Activated CD4-positive, alpha-beta memory T cell treated with anti-CD3 and anti-CD28 coated beads, Interleukin-2, amount 10 ng/mL, durations not matched to agents 7 days and 5 days (primary cell): ENCODE measurements at regions not wholly inside any gene's neighbourhood (a gene's known extent, or its start where the extent isn't known, plus 50 kb on each side); places are given as distances from the start of the nearest gene placed in this dataset.
A peak's percentile ranks its signal among the peaks of the same experiment; 100 is the strongest.

ENCODE experiments used
- CTCF ChIA-PET: fragments of 350-600 bp; sonication (Branson Sonifier 250); formaldehyde crosslinking; loops from one replicate; lab custom pipeline; 2021; ENCODE audit warnings: antibody characterized with exemption, inconsistent platforms; lab: Charles Lee
- POLR2A ChIA-PET: fragments of 350-600 bp; sonication (Branson Sonifier 250); formaldehyde crosslinking; loops from one replicate; lab custom pipeline; 2021; ENCODE audit warnings: antibody characterized with exemption; lab: Charles Lee
- DNase-seq: peaks from one replicate; pipeline ENCODE4 v3.0.0-alpha.2; 2020
- H3K27ac Mint-ChIP-seq: one replicate; pipeline ENCODE4 v1.8.0; 2021; ENCODE audit warnings: mild to moderate bottlenecking, mixed read lengths
- H3K27me3 Mint-ChIP-seq: one replicate; pipeline ENCODE4 v1.8.0; 2021; ENCODE audit warnings: mixed read lengths
- H3K36me3 Mint-ChIP-seq: one replicate; pipeline ENCODE4 v1.8.0; 2021; ENCODE audit warnings: low read depth, mixed read lengths
- H3K4me1 Mint-ChIP-seq: one replicate; pipeline ENCODE4 v1.8.0; 2021; ENCODE audit warnings: mixed read lengths
- H3K4me3 Mint-ChIP-seq: one replicate; pipeline ENCODE4 v1.8.0; 2021; ENCODE audit warnings: mild to moderate bottlenecking, mixed read lengths
- H3K9me3 Mint-ChIP-seq: one replicate; pipeline ENCODE4 v1.8.0; 2021; ENCODE audit warnings: mixed read lengths

DNA sequence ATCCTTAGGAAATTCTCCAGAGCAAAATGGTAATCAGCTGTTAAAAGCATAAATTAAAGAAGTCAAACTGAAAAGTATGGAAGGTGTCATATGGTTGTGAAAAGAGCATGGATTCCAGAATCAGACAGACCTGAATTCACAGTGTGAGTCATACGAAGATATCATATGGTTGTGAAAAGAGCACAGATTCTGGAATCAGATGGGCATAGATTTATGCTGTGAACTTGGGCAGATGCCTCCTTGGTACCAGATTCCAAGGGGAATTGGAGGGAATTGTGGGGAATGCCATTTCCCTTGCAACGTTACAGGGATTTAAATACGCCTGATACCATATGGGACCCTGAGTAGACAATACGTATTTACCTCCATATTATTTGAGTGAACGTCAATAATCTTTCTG, 183.7 kb downstream of the GALC start:
- DNase-seq: no peak
- POLR2A ChIA-PET: no interaction called here
- Mint-ChIP-seq H3K4me1 (no peaks in the 10 kb centered on the region), H3K27ac (no peak overlapping the region), H3K4me3 (no peak overlapping the region), H3K9me3 (no peaks in the 10 kb centered on the region), H3K36me3 (no peaks in the 10 kb centered on the region), H3K27me3 (no peaks in the 10 kb centered on the region)
- CTCF ChIA-PET: no interaction called here

DNA sequence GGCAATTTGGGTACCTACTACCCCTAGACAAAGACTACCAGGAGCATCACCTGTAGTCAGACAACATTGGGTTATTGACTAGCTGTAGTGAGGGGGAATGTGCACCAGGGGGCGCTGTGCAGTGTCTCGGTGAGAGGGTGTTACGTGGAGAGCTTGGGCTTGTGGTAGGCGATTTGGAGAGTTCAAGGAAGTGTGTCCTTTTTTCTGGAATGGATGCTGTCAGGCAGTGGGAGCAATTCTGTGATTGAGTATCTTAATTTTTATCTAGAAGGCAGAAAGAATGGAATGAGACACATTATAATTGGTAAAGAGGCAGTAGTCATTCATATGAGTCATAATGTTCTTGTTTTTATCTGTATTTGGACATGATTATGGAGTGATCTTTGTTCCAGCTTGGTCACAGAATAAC, 187.7 kb downstream of the GALC start:
- CTCF ChIA-PET: interaction anchor here (0.7 to 2.4 kb wide), 23 partner anchors 9 to 404 kb away, joined by 3 to 17 read pairs (median 4); no protein-coding TSS in a partner anchor
- Mint-ChIP-seq H3K27ac (no peak overlapping the region), H3K4me1 (no peaks in the 10 kb centered on the region), H3K27me3 (no peaks in the 10 kb centered on the region), H3K4me3 (no peak overlapping the region), H3K9me3 (no peaks in the 10 kb centered on the region), H3K36me3 (no peaks in the 10 kb centered on the region)
- DNase-seq: peak; percentile 61
- POLR2A ChIA-PET: interaction anchor here (0.6 kb wide), 1 partner anchor 70 kb away, joined by 3 read pairs; no protein-coding TSS in a partner anchor

DNA sequence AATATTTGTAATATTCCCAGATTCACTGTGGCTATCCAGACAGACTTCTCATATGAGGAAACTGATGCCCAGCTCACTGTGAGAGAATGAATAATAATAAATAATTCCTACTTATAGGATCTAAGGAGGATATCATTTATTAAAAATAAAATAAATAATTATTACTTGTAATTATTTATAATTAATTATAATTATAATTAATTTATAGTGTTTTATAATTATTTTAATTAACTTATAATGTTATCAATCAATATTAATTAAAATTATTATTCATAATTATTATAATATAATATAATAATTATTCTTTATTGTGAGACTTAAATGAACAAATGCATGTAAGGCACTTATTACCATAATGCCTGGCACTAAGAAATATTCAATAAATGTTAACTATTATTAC, 192.8 kb downstream of the GALC start:
- no peaks in the 10 kb centered on the region for H3K9me3 Mint-ChIP-seq
- no peaks in the 10 kb centered on the region for H3K27me3 Mint-ChIP-seq
- H3K27ac Mint-ChIP-seq: no peak overlapping the region
- no peak for DNase-seq
- CTCF ChIA-PET: no interaction called here
- no peak overlapping the region for H3K4me3 Mint-ChIP-seq
- no peaks in the 10 kb centered on the region for H3K4me1 Mint-ChIP-seq
- H3K36me3 Mint-ChIP-seq: no peaks in the 10 kb centered on the region
- POLR2A ChIA-PET: no interaction called here

DNA sequence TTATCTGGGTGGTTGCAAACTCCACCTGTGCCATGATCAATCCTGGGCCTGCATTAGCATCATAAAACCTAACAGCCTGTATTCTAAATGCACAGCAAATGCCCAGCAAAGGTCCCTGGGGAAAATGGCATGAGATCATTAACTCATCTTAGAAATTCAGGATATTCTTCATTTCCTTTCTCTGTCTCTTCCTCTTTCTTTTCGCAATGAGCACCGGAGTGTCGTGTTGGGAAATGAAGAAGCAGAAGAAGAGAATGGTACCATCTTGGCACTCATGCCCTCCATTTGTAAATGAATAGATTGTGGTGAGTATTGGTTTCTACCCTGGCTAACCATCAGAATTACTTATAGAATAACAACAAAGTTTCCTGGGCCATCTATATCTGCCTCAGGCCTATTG, 193.6 kb downstream of the GALC start:
- no peaks in the 10 kb centered on the region for H3K4me1 Mint-ChIP-seq
- H3K9me3 Mint-ChIP-seq: no peaks in the 10 kb centered on the region
- ChIA-PET CTCF (no interaction called here), POLR2A (no interaction called here)
- H3K36me3 Mint-ChIP-seq: no peaks in the 10 kb centered on the region
- H3K27ac Mint-ChIP-seq: no peak overlapping the region
- H3K4me3 Mint-ChIP-seq: no peak overlapping the region
- no peaks in the 10 kb centered on the region for H3K27me3 Mint-ChIP-seq
- DNase-seq: no peak

DNA sequence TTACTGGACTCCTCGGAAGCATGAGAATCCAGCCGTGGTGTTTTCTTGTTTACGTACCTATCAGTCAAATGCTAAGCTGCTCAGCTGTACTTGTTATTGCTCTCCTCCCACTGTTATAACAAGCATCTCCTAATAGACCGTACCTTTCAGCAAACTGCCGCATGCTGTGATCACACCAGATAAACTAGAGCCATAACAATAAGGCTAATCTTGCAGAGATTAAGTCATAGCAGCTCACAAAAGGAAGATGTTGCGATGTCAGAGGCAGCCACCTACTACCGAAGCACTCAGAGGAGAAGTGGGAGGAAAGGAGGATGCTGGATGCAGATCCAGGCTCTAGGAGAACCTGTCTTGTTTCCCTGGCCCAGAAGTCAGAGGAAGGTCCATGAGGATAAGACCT, 196.0 kb downstream of the GALC start:
- no peaks in the 10 kb centered on the region for H3K27me3 Mint-ChIP-seq
- no peaks in the 10 kb centered on the region for H3K36me3 Mint-ChIP-seq
- H3K9me3 Mint-ChIP-seq: no peaks in the 10 kb centered on the region
- no peak overlapping the region for H3K27ac Mint-ChIP-seq
- DNase-seq: no peak
- ChIA-PET CTCF (interaction anchor here (2.8 kb wide), 1 partner anchor 8 kb away, joined by 11 read pairs; no protein-coding TSS in a partner anchor), POLR2A (no interaction called here)
- H3K4me3 Mint-ChIP-seq: no peak overlapping the region
- H3K4me1 Mint-ChIP-seq: no peaks in the 10 kb centered on the region

DNA sequence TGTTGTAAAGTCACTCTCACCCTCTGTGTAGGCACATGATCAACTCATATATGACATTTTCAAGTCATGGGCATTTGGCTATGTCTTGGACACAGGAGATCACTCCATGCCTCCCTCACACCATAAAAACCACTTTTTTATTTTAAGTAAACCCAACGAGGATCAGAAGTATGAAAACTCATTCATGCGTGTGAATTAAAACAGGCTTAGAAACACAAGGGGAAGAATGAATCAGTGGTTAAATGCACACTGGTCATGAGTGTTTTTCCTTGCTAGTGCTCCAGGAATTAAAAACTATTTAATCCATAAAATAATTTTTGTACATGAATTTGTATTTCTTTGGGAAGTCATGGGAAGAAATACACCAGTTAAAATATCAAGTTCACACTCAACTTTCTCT, 198.4 kb downstream of the GALC start:
- no peak overlapping the region for H3K27ac Mint-ChIP-seq
- H3K9me3 Mint-ChIP-seq: no peaks in the 10 kb centered on the region
- no peak for DNase-seq
- no peaks in the 10 kb centered on the region for H3K36me3 Mint-ChIP-seq
- H3K27me3 Mint-ChIP-seq: no peaks in the 10 kb centered on the region
- ChIA-PET POLR2A (interaction anchor here (0.7 kb wide), 1 partner anchor 719 kb away, joined by 3 read pairs; no protein-coding TSS in a partner anchor), CTCF (interaction anchor here (2.8 kb wide), 1 partner anchor 11 kb away, joined by 11 read pairs; no protein-coding TSS in a partner anchor)
- H3K4me1 Mint-ChIP-seq: no peaks in the 10 kb centered on the region
- no peak overlapping the region for H3K4me3 Mint-ChIP-seq

DNA sequence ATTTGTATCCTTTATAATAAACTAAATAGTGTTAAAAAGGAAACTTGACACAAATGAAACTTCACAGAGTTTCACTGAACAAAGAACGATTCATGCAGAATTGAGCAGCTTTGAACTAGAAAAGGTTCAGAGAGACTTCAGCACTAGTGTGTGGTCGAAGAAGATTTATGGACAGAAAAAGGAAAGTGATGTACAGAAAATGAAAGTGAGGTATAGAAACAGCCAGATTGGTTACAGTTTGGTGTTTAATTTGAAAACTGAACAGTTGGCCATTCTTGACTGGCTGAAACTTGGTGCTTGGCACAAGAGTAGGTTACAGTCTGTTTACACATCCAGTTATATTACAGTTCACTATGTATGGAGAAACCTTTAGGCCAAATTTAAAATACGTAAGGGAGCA, 207.1 kb downstream of the GALC start:
- Mint-ChIP-seq H3K27ac (no peak overlapping the region), H3K9me3 (peaks cover 4% of the 10 kb centered on the region), H3K36me3 (no peaks in the 10 kb centered on the region), H3K27me3 (no peaks in the 10 kb centered on the region), H3K4me1 (no peaks in the 10 kb centered on the region), H3K4me3 (no peak overlapping the region)
- no peak for DNase-seq
- CTCF ChIA-PET: interaction anchor here (1.6 kb wide), 1 partner anchor 19 kb away, joined by 9 read pairs; no protein-coding TSS in a partner anchor
- POLR2A ChIA-PET: no interaction called here

DNA sequence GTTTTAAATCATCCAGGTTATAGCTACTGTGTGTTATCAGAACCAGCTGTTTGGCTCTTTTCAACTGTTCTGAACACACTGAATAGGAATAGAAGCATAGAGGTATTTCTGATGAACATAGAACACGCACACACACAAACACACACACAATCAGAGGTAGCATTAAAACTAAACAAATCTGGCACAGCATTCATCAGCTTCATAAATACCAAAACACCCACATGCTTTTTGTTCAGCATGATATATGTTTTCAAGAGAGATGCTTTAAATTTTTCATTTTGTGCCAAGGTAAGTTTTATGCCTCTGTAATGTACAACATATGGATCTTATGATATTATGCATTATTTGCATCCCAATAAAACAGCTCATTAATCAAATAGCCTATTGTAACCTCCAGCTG, 208.6 kb downstream of the GALC start:
- no peaks in the 10 kb centered on the region for H3K27me3 Mint-ChIP-seq
- H3K36me3 Mint-ChIP-seq: no peaks in the 10 kb centered on the region
- H3K9me3 Mint-ChIP-seq: peaks cover 4% of the 10 kb centered on the region
- no peak overlapping the region for H3K27ac Mint-ChIP-seq
- H3K4me1 Mint-ChIP-seq: no peaks in the 10 kb centered on the region
- H3K4me3 Mint-ChIP-seq: no peak overlapping the region
- no peak for DNase-seq
- CTCF ChIA-PET: interaction anchor here (0.5 to 1.6 kb wide), 2 partner anchors 21 to 165 kb away, joined by 3 to 9 read pairs; no protein-coding TSS in a partner anchor
- POLR2A ChIA-PET: no interaction called here

DNA sequence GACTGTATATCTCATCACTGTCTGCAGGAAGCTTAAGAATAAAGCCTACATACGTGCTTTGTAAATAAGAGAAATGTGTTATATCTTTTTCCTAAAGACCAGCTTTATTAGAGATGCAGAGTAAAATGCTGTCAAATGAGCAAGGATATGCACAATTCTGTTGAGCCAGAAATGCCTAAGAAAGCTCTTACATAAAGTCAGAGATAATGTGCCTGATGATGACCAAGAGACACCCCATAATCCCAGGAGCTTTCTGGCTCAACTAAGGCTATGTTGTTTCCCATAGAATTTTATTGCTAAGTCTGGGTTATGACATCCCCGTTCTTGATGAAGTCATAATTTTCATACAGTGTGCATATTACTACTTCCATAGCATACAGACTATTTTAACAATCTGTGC, 209.9 kb downstream of the GALC start:
- ChIA-PET CTCF (interaction anchor here (1.3 to 1.6 kb wide), 3 partner anchors 12 to 37 kb away, joined by 3 to 4 read pairs (median 4); no protein-coding TSS in a partner anchor), POLR2A (no interaction called here)
- Mint-ChIP-seq H3K4me3 (no peak overlapping the region), H3K36me3 (no peaks in the 10 kb centered on the region), H3K27ac (no peak overlapping the region), H3K4me1 (no peaks in the 10 kb centered on the region), H3K9me3 (peaks cover 4% of the 10 kb centered on the region), H3K27me3 (no peaks in the 10 kb centered on the region)
- no peak for DNase-seq

DNA sequence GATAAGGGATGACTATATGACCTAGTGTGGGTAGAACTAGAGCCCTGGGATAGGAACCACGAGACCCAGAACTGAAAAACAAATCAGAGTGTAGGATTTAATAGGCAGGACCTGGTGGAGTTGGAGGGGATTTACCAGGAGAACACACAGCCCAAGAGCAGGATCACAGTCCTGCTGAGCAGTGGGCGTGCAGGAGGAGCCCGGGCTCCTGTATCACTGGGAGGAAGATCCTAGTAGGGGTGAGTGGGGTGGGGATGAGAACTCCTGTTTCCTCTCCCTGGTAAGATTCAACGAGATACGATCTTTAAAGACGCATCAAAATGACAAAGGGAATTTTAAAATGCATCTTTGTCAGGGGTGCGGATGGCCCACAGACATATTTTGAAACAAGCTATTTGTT, 220.1 kb downstream of the GALC start:
- Mint-ChIP-seq H3K4me1 (no peaks in the 10 kb centered on the region), H3K9me3 (no peaks in the 10 kb centered on the region), H3K4me3 (no peak overlapping the region), H3K27me3 (no peaks in the 10 kb centered on the region), H3K36me3 (no peaks in the 10 kb centered on the region), H3K27ac (no peak overlapping the region)
- ChIA-PET POLR2A (no interaction called here), CTCF (no interaction called here)
- no peak for DNase-seq

DNA sequence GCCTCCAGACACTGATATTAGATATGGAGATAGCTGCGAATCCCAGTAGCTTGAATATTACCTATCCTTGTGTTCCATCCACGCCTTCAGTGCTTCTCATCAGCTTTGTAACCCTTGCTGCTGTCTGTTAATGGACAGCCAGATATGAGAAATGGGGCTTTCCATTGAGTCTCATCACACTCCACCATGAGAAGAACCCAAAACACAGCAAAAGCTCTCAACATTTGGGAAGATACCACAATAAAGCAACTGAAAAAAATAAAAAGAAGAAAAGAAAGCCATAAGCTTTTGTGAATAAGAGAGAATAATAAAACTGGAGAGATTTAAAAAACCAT, 225.4 kb downstream of the GALC start:
- no peaks in the 10 kb centered on the region for H3K36me3 Mint-ChIP-seq
- H3K27me3 Mint-ChIP-seq: no peaks in the 10 kb centered on the region
- no peak overlapping the region for H3K4me3 Mint-ChIP-seq
- H3K27ac Mint-ChIP-seq: no peak overlapping the region
- H3K9me3 Mint-ChIP-seq: no peaks in the 10 kb centered on the region
- DNase-seq: no peak
- POLR2A ChIA-PET: no interaction called here
- no peaks in the 10 kb centered on the region for H3K4me1 Mint-ChIP-seq
- CTCF ChIA-PET: interaction anchor here (1.0 kb wide), 1 partner anchor 21 kb away, joined by 3 read pairs; no protein-coding TSS in a partner anchor

DNA sequence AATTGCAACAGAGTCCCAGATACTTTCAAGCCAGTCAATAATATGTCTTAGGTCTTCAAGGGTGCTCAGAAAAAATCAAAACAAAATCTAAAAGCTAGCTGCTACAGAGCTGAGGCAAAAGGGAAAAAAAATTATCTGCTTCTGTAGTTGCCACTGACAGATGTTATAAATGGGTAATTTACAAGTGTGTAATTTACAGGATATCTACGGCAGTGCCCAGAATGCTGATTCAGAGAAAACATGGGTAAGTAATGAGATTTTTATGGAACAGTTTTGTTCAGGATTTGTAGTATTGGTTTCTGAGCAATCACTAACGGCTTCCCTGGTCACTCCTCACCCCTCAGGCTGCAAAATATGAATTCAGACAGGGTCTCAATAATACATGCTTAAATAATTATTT, 234.1 kb downstream of the GALC start:
- no peak overlapping the region for H3K4me3 Mint-ChIP-seq

DNA sequence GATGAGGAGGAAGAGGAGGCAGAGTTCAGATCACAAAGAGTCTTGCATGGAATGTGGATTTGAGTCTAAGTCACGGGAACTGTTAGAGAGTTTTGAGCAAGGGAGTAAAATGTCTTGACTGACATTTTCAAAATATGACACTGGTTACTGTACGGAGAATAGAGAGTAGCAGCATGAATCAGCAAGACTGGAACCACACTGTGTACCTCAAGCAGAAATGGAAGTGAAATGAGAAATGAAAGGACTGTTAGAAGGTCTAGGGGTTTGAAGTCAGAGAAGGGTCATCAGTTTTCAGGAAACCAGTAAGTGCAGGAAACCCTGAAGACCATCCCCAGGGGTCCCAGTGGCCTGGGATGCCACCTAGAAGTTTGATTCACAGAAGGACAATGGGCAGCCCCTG, 236.3 kb downstream of the GALC start:
- Mint-ChIP-seq H3K36me3 (no peaks in the 10 kb centered on the region), H3K27me3 (no peaks in the 10 kb centered on the region), H3K4me3 (no peak overlapping the region), H3K9me3 (no peaks in the 10 kb centered on the region), H3K27ac (no peak overlapping the region), H3K4me1 (no peaks in the 10 kb centered on the region)
- ChIA-PET CTCF (no interaction called here), POLR2A (no interaction called here)
- no peak for DNase-seq

More for the DNA sequence above, 234.1 kb downstream of the GALC start:
- Mint-ChIP-seq H3K27me3 (no peaks in the 10 kb centered on the region), H3K9me3 (no peaks in the 10 kb centered on the region), H3K36me3 (no peaks in the 10 kb centered on the region), H3K27ac (no peak overlapping the region), H3K4me1 (no peaks in the 10 kb centered on the region)
- CTCF ChIA-PET: interaction anchor here (0.9 to 1.5 kb wide), 2 partner anchors 13 to 16 kb away, joined by 3 to 5 read pairs; no protein-coding TSS in a partner anchor
- POLR2A ChIA-PET: no interaction called here
- DNase-seq: no peak

DNA sequence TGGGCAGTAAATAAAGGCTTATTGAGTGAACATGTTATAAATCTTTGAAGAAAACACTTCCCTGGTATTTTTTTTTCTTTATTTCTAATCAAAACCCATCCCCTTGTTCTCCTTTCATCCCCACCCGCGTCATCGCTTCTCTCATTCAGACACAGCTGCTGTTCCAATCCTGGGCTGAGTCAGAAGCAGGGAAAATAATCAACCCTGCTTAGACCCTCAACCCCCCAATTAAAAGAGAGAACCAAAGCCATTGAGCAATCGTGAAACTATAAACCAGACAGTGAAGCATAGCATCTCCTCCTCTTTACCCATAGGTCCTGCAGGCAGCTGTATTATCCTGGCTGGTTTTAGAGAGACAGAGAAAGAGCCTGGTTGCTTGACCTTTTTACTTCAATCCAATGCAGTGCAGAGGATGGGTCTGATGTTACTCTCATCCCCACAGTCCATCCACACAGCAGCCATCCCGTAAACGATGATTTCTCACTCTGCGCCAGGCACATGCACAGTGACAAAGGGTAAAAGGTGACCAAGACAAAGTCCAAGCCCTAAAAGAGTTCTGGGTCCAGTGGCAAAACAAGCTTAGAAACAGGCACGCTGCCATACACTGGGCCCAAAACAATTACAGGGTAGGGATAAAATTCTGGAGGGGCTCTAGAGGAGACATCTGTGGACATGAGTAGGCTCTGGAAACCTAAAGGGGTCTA, 238.3 kb downstream of the GALC start:
- CTCF ChIA-PET: no interaction called here
- H3K36me3 Mint-ChIP-seq: no peaks in the 10 kb centered on the region
- no peak overlapping the region for H3K27ac Mint-ChIP-seq
- DNase-seq: no peak
- no peaks in the 10 kb centered on the region for H3K4me1 Mint-ChIP-seq
- POLR2A ChIA-PET: no interaction called here
- no peaks in the 10 kb centered on the region for H3K9me3 Mint-ChIP-seq
- no peaks in the 10 kb centered on the region for H3K27me3 Mint-ChIP-seq
- no peak overlapping the region for H3K4me3 Mint-ChIP-seq
